Esophagus mucosa (tissue), 1 donor: ENCODE measurements at regions not wholly inside any gene's neighbourhood (a gene's known extent, or its start where the extent isn't known, plus 50 kb on each side); places are given as distances from the start of the nearest gene placed in this dataset.
"Not testable (repeated sequence)": the region's sequence is repeated elsewhere in the genome, so short reads cannot be mapped to it uniquely, and the experiment has no call there.

Experiments
- ATAC-seq: fragments of 200-7000 bp; cut with Tn5 transposase; one replicate; pipeline ENCODE4 v1.9.1; 2020
- donor health status: DM: yes; HTN: yes; CAD: no.

GRCh38 chr20:24838546-24839535, 110.2 kb upstream of the CST7 start:
- ATAC-seq = no peak

- ATAC-seq = no peak
Observed at GRCh38 chr20:24840121-24840713, 108.9 kb upstream of the CST7 start.

GRCh38 chr20:24842274-24842917, 106.7 kb upstream of the CST7 start:
- ATAC-seq = no peak

DNA sequence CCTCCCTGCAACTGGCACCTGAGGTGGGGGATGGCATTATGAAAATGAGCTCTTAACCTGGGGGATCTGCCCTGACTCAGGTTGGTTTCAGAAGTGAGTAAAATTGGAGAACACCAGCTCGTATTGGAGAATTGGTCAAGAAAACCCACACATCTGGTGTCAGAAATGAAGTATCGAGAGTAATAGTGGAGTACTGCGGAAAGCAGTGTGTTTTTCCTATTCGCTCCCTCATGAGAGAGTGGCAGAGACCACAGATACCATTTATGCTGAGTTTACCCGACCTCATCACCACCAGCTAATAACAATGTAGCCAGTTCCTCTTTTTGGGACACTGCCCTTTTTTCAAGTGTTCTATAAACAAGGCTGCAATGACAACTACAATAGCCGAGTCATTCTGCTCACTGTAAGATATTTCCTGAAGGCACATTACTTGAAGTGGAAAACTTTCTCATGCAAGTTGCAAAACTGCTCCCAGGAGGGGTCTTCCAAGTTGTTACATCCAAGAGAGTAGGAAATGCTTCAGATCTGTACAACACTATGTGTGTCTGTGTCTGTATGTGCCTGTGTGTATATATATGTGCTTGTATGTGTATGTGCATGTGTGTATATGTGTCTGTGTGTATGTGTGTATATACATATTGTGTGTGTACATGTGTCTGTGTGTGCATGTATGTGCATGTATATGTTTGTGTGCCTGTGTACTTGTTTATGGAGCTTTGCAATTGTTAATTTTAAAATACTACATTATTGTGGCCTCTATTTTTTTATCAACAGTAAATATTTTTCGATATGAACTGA, 106.0 kb upstream of the CST7 start:
- ATAC-seq = no peak

- ATAC-seq = no peak
Observed at GRCh38 chr20:24850176-24850575, 98.9 kb upstream of the CST7 start.

DNA sequence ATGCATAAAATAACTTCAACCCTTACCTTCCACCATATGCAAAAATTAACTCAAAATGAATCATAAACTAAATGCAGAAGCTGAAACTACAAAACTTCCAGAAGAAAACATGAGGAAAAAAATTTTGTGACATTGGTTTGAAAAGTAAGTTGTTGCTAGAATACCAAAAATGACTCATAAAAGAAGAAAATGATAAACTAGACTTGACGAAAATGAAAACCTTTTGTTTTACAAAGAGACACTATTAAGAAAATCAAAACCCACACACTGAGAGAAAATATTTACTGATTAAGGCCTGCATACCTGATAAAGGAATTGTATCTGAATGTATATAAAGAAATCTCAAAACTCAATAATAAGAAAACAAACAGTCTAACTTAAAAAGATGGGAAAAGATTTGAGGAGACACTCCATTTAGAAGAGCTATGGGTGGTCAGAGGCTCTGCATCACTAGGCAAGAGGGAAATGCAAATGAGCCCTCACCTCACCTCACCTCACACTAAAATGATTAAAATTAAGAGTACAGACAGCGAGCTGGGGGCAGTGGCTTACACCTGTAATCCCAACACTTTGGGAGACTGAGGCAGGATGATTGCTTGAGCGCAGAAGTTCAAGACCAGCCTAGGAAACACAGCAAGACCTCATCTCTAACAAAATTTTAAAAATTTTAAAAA, 97.6 kb upstream of the CST7 start:
- ATAC-seq = no peak

DNA sequence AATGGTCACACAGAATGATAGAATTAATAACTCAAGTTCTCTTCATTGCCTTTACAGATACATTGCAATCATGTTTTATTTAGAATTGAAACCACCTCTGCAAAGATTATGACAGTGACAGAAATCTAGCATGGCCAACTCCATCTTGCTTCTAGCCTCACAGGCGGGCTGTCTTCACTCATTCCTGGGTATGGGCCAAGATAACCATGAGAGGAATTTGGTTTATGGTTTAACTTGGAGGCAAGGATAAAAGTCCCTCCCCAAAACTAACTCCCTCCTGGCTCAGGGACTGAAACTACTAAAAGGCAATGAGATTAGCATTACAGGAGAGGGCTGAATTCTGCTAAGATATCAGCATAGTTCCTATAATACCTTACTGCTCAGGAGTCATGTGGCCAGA, 95.2 kb upstream of the CST7 start:
- no peak for ATAC-seq

GRCh38 chr20:24855848-24856247, 93.2 kb upstream of the CST7 start:
- no peak for ATAC-seq

- not testable (repeated sequence) for ATAC-seq
Observed at GRCh38 chr20:24858500-24858899, 90.6 kb upstream of the CST7 start.

- no peak for ATAC-seq
Observed at GRCh38 chr20:24859539-24859938, 89.5 kb upstream of the CST7 start.

GRCh38 chr20:24862186-24862585, 86.9 kb upstream of the CST7 start:
- ATAC-seq = no peak

GRCh38 chr20:24862606-24863005, 86.5 kb upstream of the CST7 start:
- ATAC-seq = no peak

DNA sequence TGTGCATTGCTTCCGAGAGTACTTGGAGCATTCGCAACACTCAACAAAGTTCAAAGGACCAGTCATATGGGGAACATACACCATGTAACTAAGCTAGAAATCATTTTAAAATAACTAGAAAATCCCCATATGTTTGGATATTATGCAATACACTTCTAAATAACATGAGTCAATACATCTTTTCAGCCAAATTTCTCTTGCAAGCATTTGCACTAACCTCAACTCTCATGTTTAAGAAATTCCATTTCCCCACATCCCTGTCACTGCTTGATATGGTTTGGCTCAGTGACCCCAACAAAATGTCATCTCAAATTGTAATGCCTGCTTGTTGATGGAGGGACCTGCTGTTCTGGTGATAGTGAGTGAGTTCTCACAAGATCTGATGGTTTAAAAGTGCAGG, 85.7 kb upstream of the CST7 start:
- no peak for ATAC-seq

DNA sequence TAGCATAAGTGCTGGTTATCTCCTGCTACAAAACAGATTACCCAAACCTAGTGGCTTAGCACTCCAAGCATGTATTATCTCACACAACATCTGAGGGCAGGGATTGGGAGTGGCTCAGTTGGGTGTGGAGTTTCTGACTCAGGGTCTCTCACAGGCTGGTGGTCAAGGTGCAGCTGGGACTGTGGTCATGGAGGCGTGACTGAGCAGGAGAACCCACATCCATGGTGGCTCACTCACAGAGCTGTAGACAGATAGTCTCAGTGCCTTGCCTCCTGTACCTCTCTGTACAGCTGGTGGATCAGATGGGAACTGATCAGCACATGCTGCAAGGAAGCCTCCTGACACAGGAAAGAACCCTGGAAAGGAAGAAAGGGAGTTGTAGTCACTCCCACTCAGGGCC, 83.1 kb upstream of the CST7 start:
- no peak for ATAC-seq

- no peak for ATAC-seq
Observed at GRCh38 chr20:24866742-24867141, 82.3 kb upstream of the CST7 start.

GRCh38 chr20:24867556-24867955, 81.5 kb upstream of the CST7 start:
- ATAC-seq = no peak

DNA sequence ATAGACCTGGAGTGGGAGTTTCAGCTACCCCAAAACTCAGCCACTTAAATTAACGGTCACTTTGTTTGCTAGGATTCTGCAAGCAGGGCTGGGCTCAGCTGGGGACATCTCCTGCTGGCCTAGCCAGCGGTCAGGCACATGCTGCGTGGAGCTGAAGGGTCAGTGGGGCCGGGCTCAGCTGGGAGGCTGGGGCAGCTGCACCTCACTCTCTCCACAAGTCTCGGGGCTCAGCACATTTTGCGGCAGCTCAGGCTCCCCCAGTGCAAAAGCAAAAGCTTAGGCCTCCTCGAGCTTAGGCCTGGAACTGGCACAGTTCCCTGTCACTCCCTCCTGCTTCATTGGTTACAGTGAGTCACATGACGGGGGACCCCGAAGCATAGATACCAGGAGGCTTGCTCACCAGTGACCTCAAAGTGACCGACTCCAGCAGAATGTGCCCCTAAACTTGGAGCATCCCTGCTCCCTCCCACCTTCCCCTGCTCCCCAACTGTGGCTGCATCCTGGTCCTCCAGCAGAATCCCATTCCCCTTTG, 80.6 kb upstream of the CST7 start:
- no peak for ATAC-seq

GRCh38 chr20:24868959-24869358, 80.1 kb upstream of the CST7 start:
- no peak for ATAC-seq

- no peak for ATAC-seq
Observed at GRCh38 chr20:24870057-24870456, 79.0 kb upstream of the CST7 start.

- no peak for ATAC-seq
Observed at GRCh38 chr20:24870881-24871280, 78.2 kb upstream of the CST7 start.

- no peak for ATAC-seq
Observed at GRCh38 chr20:24871480-24872213, 77.4 kb upstream of the CST7 start.
